GM12878 (cell line): ENCODE measurements at regions not wholly inside any gene's neighbourhood (a gene's known extent, or its start where the extent isn't known, plus 50 kb on each side); places are given as distances from the start of the nearest gene placed in this dataset.

Source experiments
- ATAC-seq: fragments of 200-7000 bp; cut with Tn5 transposase; 3 replicates; pipeline ENCODE4 v1.9.1; 2020; ENCODE audit warnings: mild to moderate bottlenecking, moderate library complexity
- BruUV-seq: library from RNA; stranded (reverse); fragments of 400-500 nt; replicated peaks from 2 replicates; lab custom pipeline; 2021; lab: Mats Ljungman, UMichigan
- CTCF ChIA-PET: fragments of 300-600 bp; sonication (Branson Sonifier 250); formaldehyde crosslinking; extraction: SDS; loops from one replicate; lab custom pipeline; 2021; ENCODE audit warnings: inconsistent platforms; lab: Yijun Ruan, JAX
- POLR2A ChIA-PET: fragments of 350-600 bp; formaldehyde crosslinking; extraction: SDS; loops from one replicate; lab custom pipeline; 2021; ENCODE audit warnings: inconsistent platforms; lab: Charles Lee
- RAD21 ChIA-PET: fragments of 300-600 bp; sonication (Branson Sonifier 250); formaldehyde crosslinking; loops from one replicate; lab custom pipeline; 2023; ENCODE audit warnings: antibody characterized with exemption; ENCODE audit not compliant: unreplicated experiment; lab: Charles Lee
- SMC1A ChIA-PET: fragments of 300-600 bp; sonication (Branson Sonifier 250); formaldehyde crosslinking; loops from one replicate; lab custom pipeline; 2023; ENCODE audit not compliant: unreplicated experiment, uncharacterized antibody; lab: Charles Lee
- DNase-seq: peaks from one replicate; pipeline ENCODE4 v3.0.0-alpha.2; 2011; ENCODE audit warnings: low read depth, low spot score
- FAIRE-seq: peaks from 3 replicates; lab custom pipeline; 2011; peaks lifted over from hg19 to GRCh38; lab: Jason Lieb, UNC
- H2AFZ ChIP-seq: 2 replicates; pipeline ENCODE4 v1.6.0; 2011; ENCODE audit warnings: low read depth, low read length, control low read depth; ENCODE audit not compliant: control insufficient read depth
- H3K27ac ChIP-seq: 2 replicates; pipeline ENCODE4 v1.5.1; 2011; ENCODE audit warnings: control low read depth; ENCODE audit not compliant: control insufficient read depth, insufficient read depth
- H3K27me3 ChIP-seq, 2 experiments: replicated peaks in 1 of 2; 2 replicates each; pipeline versions ENCODE4 v1.6.0 to v1.6.1; 2011; ENCODE audit warnings: low read length in 1 of 2; ENCODE audit not compliant: control insufficient read depth in 2 of 2, insufficient read depth in 2 of 2
- H3K36me3 ChIP-seq, 2 experiments: 2 replicates each; pipeline ENCODE4 v1.5.1; 2011; ENCODE audit warnings: low read length in 1 of 2; ENCODE audit not compliant: control insufficient read depth in 2 of 2, insufficient read depth in 2 of 2
- H3K4me1 ChIP-seq: 2 replicates; pipeline ENCODE4 v1.6.1; 2011; ENCODE audit warnings: mild to moderate bottlenecking, low read length, moderate library complexity, mixed read lengths; ENCODE audit not compliant: control insufficient read depth, insufficient read depth
- H3K4me2 ChIP-seq: 2 replicates; pipeline ENCODE4 v1.6.0; 2011; ENCODE audit warnings: control low read depth; ENCODE audit not compliant: control insufficient read depth, insufficient read depth
- H3K4me3 ChIP-seq: fragments of 200-600 bp; sonication (generic); 2 replicates; pipeline ENCODE4 v1.5.1; 2016
- H3K79me2 ChIP-seq: 2 replicates; pipeline ENCODE4 v1.6.0; 2011; ENCODE audit warnings: low read length; ENCODE audit not compliant: control insufficient read depth, insufficient read depth
- H3K9ac ChIP-seq: 2 replicates; pipeline ENCODE4 v1.8.0; 2011; ENCODE audit warnings: low read length, control low read depth, mixed read lengths; ENCODE audit not compliant: control insufficient read depth, insufficient read depth
- H3K9me3 ChIP-seq: replicated peaks from 3 replicates; pipeline ENCODE4 v1.5.1; 2011; ENCODE audit warnings: mild to moderate bottlenecking, low read length; ENCODE audit not compliant: control insufficient read depth, insufficient read depth
- H4K20me1 ChIP-seq: 2 replicates; pipeline ENCODE4 v1.6.0; 2011; ENCODE audit not compliant: control insufficient read depth, insufficient read depth
- ASH2L ChIP-seq: fragments of 300-600, 200-600 bp; sonication (generic); IDR thresholded peaks from 2 replicates; pipeline ENCODE4 v1.6.1; 2017; ENCODE audit warnings: low read depth, mild to moderate bottlenecking, borderline replicate concordance
- FOXK2 ChIP-seq: fragments of 450-650 bp; IDR thresholded peaks from 2 replicates; pipeline ENCODE4 v1.6.1; 2017; ENCODE audit warnings: mild to moderate bottlenecking, moderate library complexity
- HCFC1 ChIP-seq: fragments of 150-350 bp; IDR thresholded peaks from 2 replicates; pipeline ENCODE4 v1.6.1; 2014; ENCODE audit warnings: low read length
- KDM1A ChIP-seq: fragments of 200-600 bp; sonication (generic); IDR thresholded peaks from 2 replicates; pipeline ENCODE4 v1.6.1; 2016; ENCODE audit warnings: borderline replicate concordance
- STAT3 ChIP-seq: IDR thresholded peaks from 2 replicates; pipeline ENCODE4 v1.6.1; 2011; ENCODE audit warnings: low read depth, low read length, improper control_type of control experiment
- SUZ12 ChIP-seq: fragments of 200-600 bp; sonication (generic); IDR thresholded peaks from one replicate; pipeline ENCODE4 v1.6.1; 2018; ENCODE audit warnings: antibody characterized with exemption, mild to moderate bottlenecking; ENCODE audit not compliant: unreplicated experiment
- WGBS: methylation state at CpG from one replicate; pipeline ENCODE4 v1.1.6; 2016; ENCODE audit warnings: low lambda C conversion rate; ENCODE audit not compliant: insufficient replicate concordance, insufficient coverage; ENCODE audit errors: missing lambda C conversion rate; 5-methylcytosine and 5-hydroxymethylcytosine counted together
- in situ Hi-C: fragments of 300-500 bp; cut with MboI; formaldehyde crosslinking; loops from 9 replicates; pipeline ENCODE4 v1.14.3; 2018; ENCODE audit warnings: mixed read lengths
- intact Hi-C: fragments of 100-400 bp; cut with micrococcal nuclease; formaldehyde crosslinking; loops from one replicate; pipeline ENCODE4 v1.14.2; 2022; ENCODE audit not compliant: unreplicated experiment
- TF ChIP-seq, protein P1 (sequence below): IDR thresholded peaks from 2 replicates; pipeline ENCODE4 v1.6.1; 2011; ENCODE audit warnings: borderline replicate concordance, low read depth, mild to moderate bottlenecking, moderate library complexity, low read length; ENCODE audit not compliant: insufficient read depth, poor library complexity, severe bottlenecking
- TF ChIP-seq, protein P2 (sequence below): fragments of 450-650 bp; IDR thresholded peaks from 2 replicates; pipeline ENCODE4 v1.6.1; 2016; ENCODE audit warnings: mild to moderate bottlenecking, moderate library complexity, borderline replicate concordance

DNA sequence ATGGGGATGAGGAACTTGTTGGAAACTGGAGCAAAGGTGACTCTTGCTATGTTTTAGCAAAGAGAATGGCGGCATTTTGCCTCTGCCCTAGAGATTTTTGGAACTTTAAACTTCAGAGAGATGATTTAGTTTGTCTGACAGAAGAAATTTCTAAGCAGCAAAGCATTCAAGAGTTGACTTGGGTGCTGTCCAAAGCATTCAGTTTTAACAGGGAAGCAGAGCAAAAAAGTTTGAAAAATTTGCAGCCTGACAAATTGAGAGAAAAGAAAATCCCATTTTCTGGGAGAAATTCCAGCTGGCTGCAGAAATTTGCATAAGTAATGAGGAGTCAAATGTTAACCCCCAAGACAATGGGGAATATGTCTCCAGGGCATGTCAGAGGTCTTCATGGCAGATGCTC, 682.3 kb upstream of the ST8SIA4 start:
- no peaks in the 10 kb centered on the region for H3K4me1 ChIP-seq
- H2AFZ ChIP-seq, result no peak overlapping the region
- in situ Hi-C loops (no loop called here), intact Hi-C loops (no loop called here)
- H3K9me3 ChIP-seq, result no peaks in the 10 kb centered on the region
- DNase-seq (no peak), FAIRE-seq (no peak), ATAC-seq (no peak)
- no TSS peak for BruUV-seq
- H3K27me3 ChIP-seq, result no peaks in the 10 kb centered on the region
- H3K9ac ChIP-seq, result no peak overlapping the region
- H3K27ac ChIP-seq, result no peak overlapping the region
- ChIA-PET CTCF (no interaction called here), POLR2A (no interaction called here), RAD21 (no interaction called here), SMC1A (no interaction called here)
- H3K79me2 ChIP-seq, result no peaks in the 10 kb centered on the region
- WGBS, result 0% methylated on average over 1 of the region's 1 CpG
- no peaks in the 10 kb centered on the region for H3K36me3 ChIP-seq
- no peak overlapping the region for H3K4me3 ChIP-seq
- no peaks in the 10 kb centered on the region for H4K20me1 ChIP-seq
- TF ChIP-seq, protein P1, sequence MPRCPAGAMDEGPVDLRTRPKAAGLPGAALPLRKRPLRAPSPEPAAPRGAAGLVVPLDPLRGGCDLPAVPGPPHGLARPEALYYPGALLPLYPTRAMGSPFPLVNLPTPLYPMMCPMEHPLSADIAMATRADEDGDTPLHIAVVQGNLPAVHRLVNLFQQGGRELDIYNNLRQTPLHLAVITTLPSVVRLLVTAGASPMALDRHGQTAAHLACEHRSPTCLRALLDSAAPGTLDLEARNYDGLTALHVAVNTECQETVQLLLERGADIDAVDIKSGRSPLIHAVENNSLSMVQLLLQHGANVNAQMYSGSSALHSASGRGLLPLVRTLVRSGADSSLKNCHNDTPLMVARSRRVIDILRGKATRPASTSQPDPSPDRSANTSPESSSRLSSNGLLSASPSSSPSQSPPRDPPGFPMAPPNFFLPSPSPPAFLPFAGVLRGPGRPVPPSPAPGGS, result no peak
- no peak overlapping the region for H3K4me2 ChIP-seq

DNA sequence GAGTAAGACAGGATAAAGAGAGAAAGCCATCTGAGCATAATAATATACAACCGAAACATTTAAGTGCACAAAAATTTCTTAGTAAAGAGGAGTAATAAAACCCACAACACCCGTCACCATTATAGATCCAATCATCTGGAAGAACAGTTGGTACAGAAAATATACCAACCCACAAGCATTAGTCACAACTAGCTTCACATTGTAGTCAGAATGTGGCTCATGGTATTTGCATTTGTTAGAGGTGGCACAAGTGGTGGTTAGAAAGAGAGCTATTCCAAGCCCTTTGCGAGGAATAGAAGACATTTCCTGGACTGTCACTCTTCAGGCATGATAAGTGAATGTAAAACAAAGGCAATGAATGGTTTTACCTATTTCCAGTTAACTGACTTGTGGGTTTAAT, 677.5 kb upstream of the ST8SIA4 start:
- in situ Hi-C loops (no loop called here), intact Hi-C loops (no loop called here)
- ChIA-PET POLR2A (no interaction called here), CTCF (no interaction called here), RAD21 (no interaction called here), SMC1A (no interaction called here)
- no TSS peak for BruUV-seq
- no peaks in the 10 kb centered on the region for H3K36me3 ChIP-seq
- no peak overlapping the region for H3K4me3 ChIP-seq
- no peak for FAIRE-seq
- H2AFZ ChIP-seq, result no peak overlapping the region
- no peak overlapping the region for H3K4me2 ChIP-seq
- H3K27me3 ChIP-seq, result no peaks in the 10 kb centered on the region
- no peaks in the 10 kb centered on the region for H3K79me2 ChIP-seq
- DNase-seq, result no peak
- no peak overlapping the region for H3K9ac ChIP-seq
- no peaks in the 10 kb centered on the region for H3K4me1 ChIP-seq
- WGBS, result 13% methylated on average over 3 of the region's 3 CpGs
- H3K27ac ChIP-seq, result no peak overlapping the region
- H3K9me3 ChIP-seq, result no peaks in the 10 kb centered on the region
- no peaks in the 10 kb centered on the region for H4K20me1 ChIP-seq
- ATAC-seq, result no peak
- TF ChIP-seq FOXK2 (no peak), SUZ12 (no peak), HCFC1 (no peak), KDM1A (no peak), STAT3 (no peak), ASH2L (no peak)
- TF ChIP-seq, protein P2, sequence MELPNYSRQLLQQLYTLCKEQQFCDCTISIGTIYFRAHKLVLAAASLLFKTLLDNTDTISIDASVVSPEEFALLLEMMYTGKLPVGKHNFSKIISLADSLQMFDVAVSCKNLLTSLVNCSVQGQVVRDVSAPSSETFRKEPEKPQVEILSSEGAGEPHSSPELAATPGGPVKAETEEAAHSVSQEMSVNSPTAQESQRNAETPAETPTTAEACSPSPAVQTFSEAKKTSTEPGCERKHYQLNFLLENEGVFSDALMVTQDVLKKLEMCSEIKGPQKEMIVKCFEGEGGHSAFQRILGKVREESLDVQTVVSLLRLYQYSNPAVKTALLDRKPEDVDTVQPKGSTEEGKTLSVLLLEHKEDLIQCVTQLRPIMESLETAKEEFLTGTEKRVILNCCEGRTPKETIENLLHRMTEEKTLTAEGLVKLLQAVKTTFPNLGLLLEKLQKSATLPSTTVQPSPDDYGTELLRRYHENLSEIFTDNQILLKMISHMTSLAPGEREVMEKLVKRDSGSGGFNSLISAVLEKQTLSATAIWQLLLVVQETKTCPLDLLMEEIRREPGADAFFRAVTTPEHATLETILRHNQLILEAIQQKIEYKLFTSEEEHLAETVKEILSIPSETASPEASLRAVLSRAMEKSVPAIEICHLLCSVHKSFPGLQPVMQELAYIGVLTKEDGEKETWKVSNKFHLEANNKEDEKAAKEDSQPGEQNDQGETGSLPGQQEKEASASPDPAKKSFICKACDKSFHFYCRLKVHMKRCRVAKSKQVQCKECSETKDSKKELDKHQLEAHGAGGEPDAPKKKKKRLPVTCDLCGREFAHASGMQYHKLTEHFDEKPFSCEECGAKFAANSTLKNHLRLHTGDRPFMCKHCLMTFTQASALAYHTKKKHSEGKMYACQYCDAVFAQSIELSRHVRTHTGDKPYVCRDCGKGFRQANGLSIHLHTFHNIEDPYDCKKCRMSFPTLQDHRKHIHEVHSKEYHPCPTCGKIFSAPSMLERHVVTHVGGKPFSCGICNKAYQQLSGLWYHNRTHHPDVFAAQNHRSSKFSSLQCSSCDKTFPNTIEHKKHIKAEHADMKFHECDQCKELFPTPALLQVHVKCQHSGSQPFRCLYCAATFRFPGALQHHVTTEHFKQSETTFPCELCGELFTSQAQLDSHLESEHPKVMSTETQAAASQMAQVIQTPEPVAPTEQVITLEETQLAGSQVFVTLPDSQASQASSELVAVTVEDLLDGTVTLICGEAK, result no peak
